H1 (cell line): ENCODE measurements at regions not wholly inside any gene's neighbourhood (a gene's known extent, or its start where the extent isn't known, plus 50 kb on each side); places are given as distances from the start of the nearest gene placed in this dataset.
"Not testable (repeated sequence)": the region's sequence is repeated elsewhere in the genome, so short reads cannot be mapped to it uniquely, and the experiment has no call there.

Experiments
- CTCF ChIA-PET: fragments of 300-600 bp; sonication (Branson Sonifier 250); formaldehyde crosslinking; loops from one replicate; lab custom pipeline; 2021; ENCODE audit not compliant: partially characterized antibody; lab: Charles Lee
- POLR2A ChIA-PET: fragments of 300-600 bp; sonication (Branson Sonifier 250); formaldehyde crosslinking; loops from one replicate; lab custom pipeline; 2021; ENCODE audit warnings: inconsistent platforms; ENCODE audit not compliant: partially characterized antibody; lab: Charles Lee
- DNase-seq, 2 experiments: peaks; one replicate each; pipeline versions ENCODE4 v3.0.0 to v3.0.0-alpha.2; 2010 to 2022; ENCODE audit warnings: low spot score in 2 of 2, low read depth in 1 of 2, mixed read lengths in 1 of 2
- FAIRE-seq: peaks from 2 replicates; lab custom pipeline; 2011; peaks lifted over from hg19 to GRCh38; lab: Jason Lieb, UNC
- H2AFZ ChIP-seq: 2 replicates; pipeline ENCODE4 v1.8.1; 2012; ENCODE audit warnings: low read length, inconsistent platforms
- H2AK5ac ChIP-seq: 2 replicates; pipeline ENCODE4 v1.6.1; 2013; ENCODE audit warnings: low read depth, low read length
- H2BK120ac ChIP-seq: replicated peaks from 2 replicates; pipeline ENCODE3; 2013; ENCODE audit warnings: low read depth, low read length, inconsistent platforms
- H2BK12ac ChIP-seq: 2 replicates; pipeline ENCODE4 v1.6.1; 2013; ENCODE audit warnings: low read depth, low read length
- H2BK15ac ChIP-seq: 2 replicates; pipeline ENCODE4 v1.6.1; 2013; ENCODE audit warnings: low read length
- H2BK20ac ChIP-seq: 2 replicates; pipeline ENCODE4 v1.6.1; 2013; ENCODE audit warnings: low read length
- H2BK5ac ChIP-seq: 2 replicates; pipeline ENCODE4 v1.6.1; 2013; ENCODE audit warnings: low read depth, low read length
- H3K14ac ChIP-seq: 2 replicates; pipeline ENCODE4 v1.6.1; 2013; ENCODE audit warnings: inconsistent platforms; ENCODE audit not compliant: insufficient read length
- H3K18ac ChIP-seq: 2 replicates; pipeline ENCODE4 v1.6.1; 2013; ENCODE audit warnings: low read length; ENCODE audit errors: extremely low read depth
- H3K23ac ChIP-seq: 2 replicates; pipeline ENCODE4 v1.6.1; 2013; ENCODE audit warnings: inconsistent platforms; ENCODE audit not compliant: insufficient read length
- H3K23me2 ChIP-seq: 2 replicates; pipeline ENCODE4 v1.6.1; 2013; ENCODE audit warnings: low read depth, low read length
- H3K27ac ChIP-seq: 2 replicates; pipeline ENCODE4 v1.6.1; 2011; ENCODE audit warnings: low read depth, low read length, inconsistent platforms
- H3K27me3 ChIP-seq, 4 experiments: replicated peaks in 1 of 4; 1 replicate in 1 of 4; 2 replicates in 3 of 4; pipeline versions ENCODE4 v1.6.1 to v1.8.1; 2011 to 2013; ENCODE audit warnings: low read length in 3 of 4, mild to moderate bottlenecking in 3 of 4, inconsistent platforms in 2 of 4, mixed read lengths in 2 of 4, moderate library complexity in 1 of 4; ENCODE audit not compliant: control insufficient read depth in 3 of 4, insufficient read depth in 3 of 4; ENCODE audit errors: extremely low read depth in 1 of 4
- H3K36me3 ChIP-seq, 4 experiments: 2 replicates each; pipeline versions ENCODE4 v1.6.1 to v1.8.1; 2011 to 2013; ENCODE audit warnings: mild to moderate bottlenecking in 4 of 4, low read length in 3 of 4, moderate library complexity in 2 of 4, control low read depth in 1 of 4, inconsistent platforms in 1 of 4; ENCODE audit not compliant: insufficient read depth in 4 of 4, control insufficient read depth in 2 of 4
- H3K4ac ChIP-seq: replicated peaks from 2 replicates; pipeline ENCODE3; 2013; ENCODE audit warnings: low read length, low read depth, mixed read lengths, inconsistent platforms; ENCODE audit not compliant: insufficient read length
- H3K4me1 ChIP-seq, 4 experiments: replicated peaks in 1 of 4; 1 replicate in 1 of 4; 2 replicates in 3 of 4; pipeline versions ENCODE4 v1.6.1 to v1.8.1; 2011 to 2013; ENCODE audit warnings: low read length in 3 of 4, inconsistent platforms in 2 of 4, mixed read lengths in 1 of 4; ENCODE audit not compliant: insufficient read depth in 4 of 4, control insufficient read depth in 3 of 4
- H3K4me2 ChIP-seq, 2 experiments: 2 replicates each; pipeline versions ENCODE4 v1.6.1 to v1.8.1; 2011 to 2013; ENCODE audit warnings: low read depth in 2 of 2, low read length in 2 of 2, control low read depth in 1 of 2, inconsistent platforms in 1 of 2, mild to moderate bottlenecking in 1 of 2; ENCODE audit not compliant: insufficient read depth in 1 of 2
- H3K4me3 ChIP-seq, 4 experiments: fragments of 200-600, 300-600 bp in 1 of 4; sonication (generic), shearing (Covaris generic), sonication (Bioruptor Twin) in 1 of 4; 2 replicates each; pipeline versions ENCODE4 v1.5.1 to v1.8.1; 2011 to 2016; ENCODE audit warnings: low read length in 4 of 4, low read depth in 3 of 4, control low read depth in 2 of 4, inconsistent platforms in 2 of 4, mild to moderate bottlenecking in 2 of 4, mixed read lengths in 1 of 4, moderate library complexity in 1 of 4; ENCODE audit not compliant: insufficient read depth in 2 of 4; ENCODE audit errors: extremely low read depth in 1 of 4
- H3K56ac ChIP-seq: replicated peaks from 2 replicates; pipeline ENCODE3; 2013; ENCODE audit warnings: low read depth, mild to moderate bottlenecking, mixed read lengths, low read length, inconsistent platforms; ENCODE audit not compliant: insufficient read length
- H3K79me1 ChIP-seq: 2 replicates; pipeline ENCODE4 v1.6.1; 2013; ENCODE audit warnings: low read depth, low read length, control low read depth
- H3K79me2 ChIP-seq, 2 experiments: 2 replicates each; pipeline versions ENCODE4 v1.6.1 to v1.8.1; 2012 to 2013; ENCODE audit warnings: low read length in 2 of 2, mild to moderate bottlenecking in 2 of 2, inconsistent platforms in 1 of 2; ENCODE audit not compliant: insufficient read depth in 2 of 2, control insufficient read depth in 1 of 2
- H3K9ac ChIP-seq, 4 experiments: replicated peaks in 1 of 4; 1 replicate in 1 of 4; 2 replicates in 3 of 4; pipeline versions ENCODE4 v1.6.1 to v1.8.1; 2011 to 2013; ENCODE audit warnings: low read depth in 3 of 4, low read length in 3 of 4, control low read depth in 2 of 4, mild to moderate bottlenecking in 2 of 4, moderate library complexity in 2 of 4, inconsistent platforms in 1 of 4; ENCODE audit errors: extremely low read depth in 1 of 4
- H3K9me3 ChIP-seq, 2 experiments: 2 replicates each; pipeline versions ENCODE4 v1.6.1 to v1.8.1; 2012 to 2013; ENCODE audit warnings: mild to moderate bottlenecking in 2 of 2, moderate library complexity in 2 of 2, control low read depth in 1 of 2, inconsistent platforms in 1 of 2, low read depth in 1 of 2, low read length in 1 of 2, mixed read lengths in 1 of 2; ENCODE audit not compliant: insufficient read depth in 2 of 2
- H4K20me1 ChIP-seq, 2 experiments: replicated peaks in 1 of 2; 2 replicates each; pipeline versions ENCODE3 to v1.8.1; 2011 to 2013; ENCODE audit warnings: inconsistent platforms in 2 of 2, low read length in 2 of 2, mild to moderate bottlenecking in 1 of 2; ENCODE audit not compliant: insufficient read depth in 2 of 2, control insufficient read depth in 1 of 2
- H4K5ac ChIP-seq: 2 replicates; pipeline ENCODE4 v1.6.1; 2013; ENCODE audit warnings: low read length, low read depth, mixed read lengths, inconsistent platforms; ENCODE audit not compliant: insufficient read length
- H4K8ac ChIP-seq: 2 replicates; pipeline ENCODE4 v1.8.0; 2013; ENCODE audit warnings: mild to moderate bottlenecking, moderate library complexity, low read length, inconsistent platforms; ENCODE audit not compliant: insufficient read depth; ENCODE audit errors: extremely low read depth
- H4K91ac ChIP-seq: replicated peaks from 2 replicates; pipeline ENCODE3; 2013; ENCODE audit warnings: low read length, mixed read lengths, inconsistent platforms; ENCODE audit not compliant: insufficient read length
- WGBS, 2 experiments: shearing (Covaris generic) in 1 of 2; methylation state at CpG; one replicate each; pipeline versions ENCODE4 v1.1.6 to v1.1.7; 2013 to 2015; ENCODE audit warnings: low lambda C conversion rate in 2 of 2, mixed read lengths in 2 of 2, inconsistent platforms in 1 of 2, low coverage in 1 of 2, missing lambda C conversion rate in 1 of 2; ENCODE audit not compliant: insufficient replicate concordance in 2 of 2, insufficient coverage in 1 of 2, insufficient read length in 1 of 2; ENCODE audit errors: extremely low coverage in 1 of 2, missing lambda C conversion rate in 1 of 2; 5-methylcytosine and 5-hydroxymethylcytosine counted together

- H2BK5ac ChIP-seq, H3K4ac ChIP-seq, H2AK5ac ChIP-seq, DNase-seq, H3K56ac ChIP-seq, H3K23me2 ChIP-seq, CTCF ChIA-PET, H3K79me1 ChIP-seq, FAIRE-seq, H4K91ac ChIP-seq, H3K27me3 ChIP-seq, POLR2A ChIA-PET, H3K9me3 ChIP-seq, H2BK20ac ChIP-seq, H3K23ac ChIP-seq, H3K27ac ChIP-seq, H3K14ac ChIP-seq, H3K4me2 ChIP-seq, H4K20me1 ChIP-seq, H3K36me3 ChIP-seq, H2AFZ ChIP-seq, H3K9ac ChIP-seq, H4K8ac ChIP-seq, H2BK15ac ChIP-seq, H2BK120ac ChIP-seq, H3K18ac ChIP-seq, H2BK12ac ChIP-seq, H4K5ac ChIP-seq, H3K4me1 ChIP-seq, H3K4me3 ChIP-seq, H3K79me2 ChIP-seq: not testable (repeated sequence)
- WGBS, 2 experiments = 87% methylated on average over 2 of the region's 2 CpGs; no CpG with 5 or more reads in 1 of the 2 experiments
Observed at GRCh38 chr1:188812153-188812552, 1665.5 kb downstream of the BRINP3 start.

GRCh38 chr1:188812836-188813573 lies 1664.7 kb downstream of the BRINP3 start:
- H3K56ac ChIP-seq, H3K79me2 ChIP-seq, H2AFZ ChIP-seq, H3K79me1 ChIP-seq, H3K27ac ChIP-seq, H4K91ac ChIP-seq, H3K9me3 ChIP-seq, H2BK15ac ChIP-seq, DNase-seq, H3K18ac ChIP-seq, H3K23me2 ChIP-seq, H2BK12ac ChIP-seq, H4K5ac ChIP-seq, H3K4ac ChIP-seq, H3K4me3 ChIP-seq, H4K20me1 ChIP-seq, H2AK5ac ChIP-seq, POLR2A ChIA-PET, H3K23ac ChIP-seq, FAIRE-seq, H3K4me2 ChIP-seq, H3K14ac ChIP-seq, H4K8ac ChIP-seq, H3K4me1 ChIP-seq, H3K36me3 ChIP-seq, H2BK120ac ChIP-seq, H2BK20ac ChIP-seq, H2BK5ac ChIP-seq, H3K27me3 ChIP-seq, H3K9ac ChIP-seq: not testable (repeated sequence)
- CTCF ChIA-PET = interaction anchor here (0.6 to 1.6 kb wide), 4 partner anchors 11 to 656 kb away, joined by 3 to 5 read pairs (median 4); no protein-coding TSS in a partner anchor
- 93% methylated on average over 17 of the region's 39 CpGs; no CpG with 5 or more reads in 1 of the 2 experiments for WGBS, 2 experiments
